Tibial nerve (tissue), 4 donors: ENCODE measurements at regions not wholly inside any gene's neighbourhood (a gene's known extent, or its start where the extent isn't known, plus 50 kb on each side); places are given as distances from the start of the nearest gene placed in this dataset.

Experiments
- EP300 ChIP-seq, 2 donors: sonication (generic); formaldehyde crosslinking; IDR thresholded peaks; one replicate each; pipeline ENCODE4 v1.6.1; 2017; ENCODE audit warnings: antibody characterized with exemption in 2 of 2, mild to moderate bottlenecking in 1 of 2
- POLR2A ChIP-seq, 2 donors: fragments of 450-650 bp; IDR thresholded peaks; one replicate each; pipeline ENCODE4 v1.6.1; 2017; ENCODE audit warnings: antibody characterized with exemption in 2 of 2, mild to moderate bottlenecking in 2 of 2, moderate library complexity in 2 of 2
- TF ChIP-seq, protein P1 (sequence below), 5 experiments: fragments of 200-600 bp in 3 of 5; fragments of 450-650 bp in 2 of 5; sonication (generic) in 3 of 5; IDR thresholded peaks; one replicate each; pipeline ENCODE4 v1.5.1; 2016 to 2019; ENCODE audit warnings: antibody characterized with exemption in 5 of 5, mild to moderate bottlenecking in 3 of 5, moderate library complexity in 2 of 5

DNA sequence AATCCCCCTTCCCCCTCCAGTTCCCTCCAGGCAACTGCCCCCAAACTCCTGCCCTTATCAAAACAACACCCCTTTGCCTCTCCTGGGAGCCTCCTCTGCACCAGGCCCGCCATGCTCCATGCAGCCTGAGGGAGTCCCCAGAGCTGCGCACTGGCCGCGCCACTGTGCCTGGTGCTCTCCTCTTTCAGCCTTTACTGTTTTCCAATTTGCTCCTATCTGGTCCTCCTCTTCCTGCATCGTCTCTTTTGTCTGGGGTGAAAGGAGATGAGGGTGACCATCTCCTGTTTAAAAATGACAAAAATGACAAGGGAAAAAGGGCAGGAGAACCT lies 165.8 kb upstream of the ADCY1 start:
- TF ChIP-seq, protein P1, sequence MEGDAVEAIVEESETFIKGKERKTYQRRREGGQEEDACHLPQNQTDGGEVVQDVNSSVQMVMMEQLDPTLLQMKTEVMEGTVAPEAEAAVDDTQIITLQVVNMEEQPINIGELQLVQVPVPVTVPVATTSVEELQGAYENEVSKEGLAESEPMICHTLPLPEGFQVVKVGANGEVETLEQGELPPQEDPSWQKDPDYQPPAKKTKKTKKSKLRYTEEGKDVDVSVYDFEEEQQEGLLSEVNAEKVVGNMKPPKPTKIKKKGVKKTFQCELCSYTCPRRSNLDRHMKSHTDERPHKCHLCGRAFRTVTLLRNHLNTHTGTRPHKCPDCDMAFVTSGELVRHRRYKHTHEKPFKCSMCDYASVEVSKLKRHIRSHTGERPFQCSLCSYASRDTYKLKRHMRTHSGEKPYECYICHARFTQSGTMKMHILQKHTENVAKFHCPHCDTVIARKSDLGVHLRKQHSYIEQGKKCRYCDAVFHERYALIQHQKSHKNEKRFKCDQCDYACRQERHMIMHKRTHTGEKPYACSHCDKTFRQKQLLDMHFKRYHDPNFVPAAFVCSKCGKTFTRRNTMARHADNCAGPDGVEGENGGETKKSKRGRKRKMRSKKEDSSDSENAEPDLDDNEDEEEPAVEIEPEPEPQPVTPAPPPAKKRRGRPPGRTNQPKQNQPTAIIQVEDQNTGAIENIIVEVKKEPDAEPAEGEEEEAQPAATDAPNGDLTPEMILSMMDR (IDR thresholded peaks at IDR 0.05) = no peak
- no peak for TF ChIP-seq POLR2A (IDR thresholded peaks at IDR 0.05)
- TF ChIP-seq EP300 (IDR thresholded peaks at IDR 0.05) = no peak
